Suprapubic skin (tissue), 4 donors: ENCODE measurements at regions not wholly inside any gene's neighbourhood (a gene's known extent, or its start where the extent isn't known, plus 50 kb on each side); places are given as distances from the start of the nearest gene placed in this dataset.

ENCODE experiments used
- DNase-seq, 2 donors: peaks; one replicate each; pipeline ENCODE4 v3.0.0-alpha.2; 2019; ENCODE audit warnings: low spot score in 2 of 2
- H3K27ac ChIP-seq: fragments of 200-600 bp; sonication (generic); one replicate; pipeline ENCODE4 v1.5.1; 2019
- H3K27me3 ChIP-seq: fragments of 200-600 bp; sonication (generic); one replicate; pipeline ENCODE4 v1.5.1; 2019
- H3K36me3 ChIP-seq: fragments of 200-600 bp; sonication (generic); one replicate; pipeline ENCODE4 v1.5.1; 2019
- H3K4me1 ChIP-seq: fragments of 200-600 bp; sonication (generic); one replicate; pipeline ENCODE4 v1.5.1; 2019
- H3K4me3 ChIP-seq: fragments of 200-600 bp; sonication (generic); one replicate; pipeline ENCODE4 v1.5.1; 2019; ENCODE audit warnings: mild to moderate bottlenecking
- H3K9me3 ChIP-seq: fragments of 200-600 bp; sonication (generic); one replicate; pipeline ENCODE4 v1.5.1; 2019
- CTCF ChIP-seq, 2 donors: fragments of 200-600 bp in 1 of 2; fragments of 450-650 bp in 1 of 2; sonication (generic) in 1 of 2; IDR thresholded peaks; one replicate each; pipeline ENCODE4 v1.5.1; 2016 to 2019; ENCODE audit warnings: antibody characterized with exemption in 2 of 2, mild to moderate bottlenecking in 1 of 2, moderate library complexity in 1 of 2
- EP300 ChIP-seq: sonication (generic); formaldehyde crosslinking; IDR thresholded peaks from one replicate; pipeline ENCODE4 v1.6.1; 2017; ENCODE audit warnings: antibody characterized with exemption
- POLR2A ChIP-seq, 2 donors: fragments of 450-650 bp; IDR thresholded peaks; one replicate each; pipeline ENCODE4 v1.6.1; 2017; ENCODE audit warnings: antibody characterized with exemption in 2 of 2, mild to moderate bottlenecking in 2 of 2, moderate library complexity in 2 of 2
- POLR2AphosphoS5 ChIP-seq, 3 donors: sonication (generic); formaldehyde crosslinking; IDR thresholded peaks; one replicate each; pipeline ENCODE4 v1.6.1; 2017; ENCODE audit warnings: antibody characterized with exemption in 3 of 3
- WGBS: methylation state at CpG from one replicate; pipeline ENCODE4 v1.1.5; 2018; 5-methylcytosine and 5-hydroxymethylcytosine counted together

GRCh38 chr9:134227451-134228411 is 63.4 kb upstream of the RNU6ATAC start:
- Histone ChIP-seq H3K4me3 (no peak overlapping the region), H3K36me3 (no peaks in the 10 kb centered on the region), H3K27me3 (peaks cover 19% of the 10 kb centered on the region), H3K27ac (no peak overlapping the region), H3K4me1 (peaks cover 26% of the 10 kb centered on the region), H3K9me3 (no peaks in the 10 kb centered on the region)
- 77% methylated on average over 12 of the region's 27 CpGs for WGBS
- TF ChIP-seq POLR2A (IDR thresholded peaks at IDR 0.05) (no peak), POLR2AphosphoS5 (IDR thresholded peaks at IDR 0.05) (no peak), EP300 (no peak), CTCF (IDR thresholded peaks at IDR 0.05) (no peak)
- no peak for DNase-seq

- H3K4me3 ChIP-seq, result no peak overlapping the region
- no CpG with 5 or more reads among the region's 8 CpGs for WGBS
- no peak for DNase-seq
- TF ChIP-seq CTCF (IDR thresholded peaks at IDR 0.05) (no peak), POLR2AphosphoS5 (IDR thresholded peaks at IDR 0.05) (no peak), POLR2A (IDR thresholded peaks at IDR 0.05) (no peak), EP300 (no peak)
- H3K9me3 ChIP-seq, result no peaks in the 10 kb centered on the region
- peaks cover 34% of the 10 kb centered on the region for H3K4me1 ChIP-seq
- peaks cover 19% of the 10 kb centered on the region for H3K27me3 ChIP-seq
- no peaks in the 10 kb centered on the region for H3K36me3 ChIP-seq
- no peak overlapping the region for H3K27ac ChIP-seq
These were observed 64.3 kb upstream of the RNU6ATAC start for GRCh38 chr9:134228649-134229048.

- Histone ChIP-seq H3K27me3 (peaks cover 19% of the 10 kb centered on the region), H3K4me1 (peaks cover 43% of the 10 kb centered on the region), H3K4me3 (no peak overlapping the region), H3K27ac (no peak overlapping the region), H3K36me3 (no peaks in the 10 kb centered on the region), H3K9me3 (no peaks in the 10 kb centered on the region)
- TF ChIP-seq EP300 (no peak), CTCF (IDR thresholded peaks at IDR 0.05) (no peak), POLR2A (IDR thresholded peaks at IDR 0.05) (no peak), POLR2AphosphoS5 (IDR thresholded peaks at IDR 0.05) (no peak)
- DNase-seq, result no peak
- 96% methylated on average over 8 of the region's 23 CpGs for WGBS
These were observed 65.2 kb upstream of the RNU6ATAC start for GRCh38 chr9:134229466-134230091.

- Histone ChIP-seq H3K4me1 (peaks cover 49% of the 10 kb centered on the region), H3K36me3 (no peaks in the 10 kb centered on the region), H3K27me3 (peaks cover 19% of the 10 kb centered on the region), H3K27ac (no peak overlapping the region), H3K9me3 (no peaks in the 10 kb centered on the region), H3K4me3 (no peak overlapping the region)
- TF ChIP-seq EP300 (no peak), CTCF (IDR thresholded peaks at IDR 0.05) (no peak), POLR2AphosphoS5 (IDR thresholded peaks at IDR 0.05) (no peak), POLR2A (IDR thresholded peaks at IDR 0.05) (no peak)
- no peak for DNase-seq
- WGBS, result 63% methylated on average over 11 of the region's 28 CpGs
These were observed 66.0 kb upstream of the RNU6ATAC start for GRCh38 chr9:134230092-134230941.
